ENCODE measurements at regions not wholly inside any gene's neighbourhood (a gene's known extent, or its start where the extent isn't known, plus 50 kb on each side); places are given as distances from the start of the nearest gene placed in this dataset.
"Not testable (repeated sequence)": the region's sequence is repeated elsewhere in the genome, so short reads cannot be mapped to it uniquely, and the experiment has no call there.

DNA sequence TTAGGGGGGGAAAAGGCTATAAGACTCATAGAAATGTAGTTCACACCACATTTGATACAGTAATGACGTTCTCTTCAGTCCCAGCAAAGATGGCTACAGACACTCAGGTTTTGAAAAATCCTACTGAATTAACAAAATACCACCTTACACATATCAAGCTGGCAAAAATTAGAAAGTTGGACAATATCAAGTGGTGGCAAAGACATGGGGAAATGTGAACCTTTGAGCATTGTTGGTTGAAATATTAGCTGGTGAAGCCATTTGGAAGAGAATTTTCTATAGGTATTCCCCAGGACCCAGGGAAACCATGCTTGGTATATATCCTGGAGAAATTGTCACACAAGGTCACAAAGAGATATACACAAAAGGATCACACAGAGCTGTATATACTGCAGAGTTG, 163.0 kb downstream of the ADSS2 start:
- Mint-ChIP-seq H3K9me3 (no peaks in the 10 kb centered on the region), H3K36me3 (ENCODE audit: low read depth) (no peaks in the 10 kb centered on the region), H3K27ac (no peak overlapping the region), H3K4me1 (no peaks in the 10 kb centered on the region), H3K4me3 (no peak overlapping the region), H3K27me3 (peaks cover 16% of the 10 kb centered on the region)
- no peak for ATAC-seq (replicated peaks)

DNA sequence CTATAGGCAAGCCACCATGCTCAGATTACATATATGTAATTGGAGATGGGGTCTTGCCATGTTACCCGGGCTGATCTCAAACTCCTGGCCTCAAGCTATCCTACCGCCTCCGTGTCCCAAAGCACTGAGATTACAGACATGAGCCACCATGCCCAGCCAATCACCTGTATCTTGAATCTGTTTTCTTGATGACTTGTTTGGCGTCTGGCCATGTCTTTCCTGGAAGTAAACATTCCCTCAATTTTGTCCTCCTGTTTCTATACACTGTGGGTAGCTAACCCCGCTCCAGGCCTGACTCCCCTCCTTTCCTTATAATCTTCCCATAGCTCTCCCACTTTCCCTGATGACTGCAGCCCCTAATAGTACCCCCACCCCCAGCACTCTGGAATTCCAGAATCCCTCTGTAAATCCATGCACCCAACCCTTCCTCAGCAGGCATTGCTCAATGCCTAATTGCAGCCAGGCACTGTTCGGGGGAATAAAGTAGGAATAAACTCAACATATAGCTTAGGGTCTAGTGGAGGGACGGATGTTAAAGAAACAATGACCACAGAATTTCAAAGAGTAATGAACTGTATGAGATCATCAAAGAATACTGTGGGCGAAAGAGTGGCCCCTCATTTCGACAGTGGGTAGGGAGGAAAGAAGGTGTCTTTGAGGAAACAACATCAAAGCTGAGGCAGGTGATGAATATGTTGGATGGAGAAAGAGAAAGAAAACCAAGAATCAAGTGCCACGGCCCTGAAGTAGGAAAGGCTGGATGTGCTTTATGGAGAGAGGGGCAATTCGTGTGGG, 161.5 kb downstream of the ADSS2 start:
- H3K27ac Mint-ChIP-seq, result no peak overlapping the region
- no peaks in the 10 kb centered on the region for H3K36me3 Mint-ChIP-seq (ENCODE audit: low read depth)
- no peak overlapping the region for H3K4me3 Mint-ChIP-seq
- peaks cover 14% of the 10 kb centered on the region for H3K27me3 Mint-ChIP-seq
- H3K9me3 Mint-ChIP-seq, result no peaks in the 10 kb centered on the region
- ATAC-seq (replicated peaks), result no peak
- no peaks in the 10 kb centered on the region for H3K4me1 Mint-ChIP-seq

DNA sequence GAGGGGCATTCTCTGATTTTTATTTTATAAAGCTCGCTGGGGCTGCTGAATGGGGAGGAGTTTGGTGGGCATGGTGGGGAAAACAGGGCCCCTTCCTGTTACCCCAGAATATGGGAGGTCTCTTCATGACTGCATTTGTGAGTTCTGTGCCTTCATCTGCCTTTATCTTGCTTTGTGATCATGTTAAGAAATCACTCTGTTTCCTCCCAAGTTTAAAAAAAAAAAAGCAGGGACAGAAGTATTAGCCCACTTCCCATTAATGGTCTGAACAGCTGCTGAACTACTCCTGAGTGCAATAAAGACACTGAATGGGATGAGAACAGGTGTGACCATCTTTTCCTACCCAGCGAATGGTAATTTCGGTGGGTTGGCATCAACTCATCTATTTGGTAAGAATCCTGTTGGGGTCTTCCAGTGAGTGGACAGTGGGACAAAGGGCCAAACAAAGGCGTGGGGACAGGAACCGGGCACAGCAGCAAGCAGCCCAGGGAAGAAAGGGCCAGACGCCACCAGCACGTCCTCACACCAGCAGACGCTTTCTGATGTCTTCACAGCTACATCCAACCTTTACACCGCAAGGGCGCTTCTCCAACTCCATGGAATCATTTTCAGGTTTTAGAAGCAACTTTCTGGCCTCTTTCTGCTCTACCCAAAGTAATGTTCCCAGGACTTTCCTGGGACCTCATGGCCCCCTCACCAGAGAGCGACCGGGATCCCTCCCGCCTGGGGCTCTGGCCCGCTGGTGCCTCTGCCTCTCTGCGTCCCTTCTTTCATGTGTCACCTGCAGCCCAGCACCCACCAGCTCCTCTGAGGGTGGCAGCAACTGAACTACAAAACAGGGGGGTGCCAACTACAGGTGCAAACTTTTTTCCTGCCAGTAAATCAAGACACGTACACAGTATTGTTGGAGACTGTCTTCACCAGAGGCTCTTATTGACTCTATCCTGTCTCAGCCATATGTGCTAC, 160.2 kb downstream of the ADSS2 start:
- no peak for ATAC-seq (replicated peaks)

DNA sequence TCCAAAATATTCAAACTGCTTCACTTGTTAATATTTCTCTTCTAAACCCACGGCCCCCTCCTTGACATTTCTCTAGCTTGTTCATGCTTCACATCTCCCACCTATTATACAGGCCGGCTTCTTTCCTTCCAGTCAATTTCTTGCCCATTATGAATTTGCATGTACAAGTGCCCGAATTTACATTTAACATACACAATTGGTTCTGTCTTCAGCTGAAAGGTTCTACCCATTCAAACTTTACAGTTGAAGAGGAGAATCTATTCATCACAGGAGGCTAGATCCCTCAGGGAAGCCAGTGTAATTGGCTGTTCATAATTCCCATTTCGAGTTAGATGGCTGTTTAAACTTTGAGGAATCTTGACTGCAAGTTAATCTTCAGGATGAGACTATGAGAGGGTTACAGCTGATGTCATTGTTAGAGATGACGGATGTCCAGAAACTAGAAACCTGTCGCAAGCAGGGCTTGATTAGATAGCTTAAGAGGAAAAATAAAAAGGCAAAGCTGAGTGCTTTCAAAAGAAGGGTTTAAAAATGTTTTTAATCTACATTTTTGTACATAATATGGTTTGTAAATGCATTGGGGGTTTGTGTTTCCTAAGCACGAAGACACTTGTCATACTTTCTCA, 157.0 kb downstream of the ADSS2 start:
- no peak for ATAC-seq (replicated peaks)
- H3K36me3 Mint-ChIP-seq (ENCODE audit: low read depth), result no peaks in the 10 kb centered on the region
- peaks cover 9% of the 10 kb centered on the region for H3K27me3 Mint-ChIP-seq
- peaks cover 7% of the 10 kb centered on the region for H3K4me1 Mint-ChIP-seq
- no peaks in the 10 kb centered on the region for H3K9me3 Mint-ChIP-seq
- H3K27ac Mint-ChIP-seq, result no peak overlapping the region
- no peak overlapping the region for H3K4me3 Mint-ChIP-seq

More for the DNA sequence above, 160.2 kb downstream of the ADSS2 start:
- Mint-ChIP-seq H3K9me3 (no peaks in the 10 kb centered on the region), H3K27ac (no peak overlapping the region), H3K4me1 (no peaks in the 10 kb centered on the region), H3K4me3 (no peak overlapping the region), H3K36me3 (ENCODE audit: low read depth) (no peaks in the 10 kb centered on the region), H3K27me3 (peaks cover 12% of the 10 kb centered on the region)

DNA sequence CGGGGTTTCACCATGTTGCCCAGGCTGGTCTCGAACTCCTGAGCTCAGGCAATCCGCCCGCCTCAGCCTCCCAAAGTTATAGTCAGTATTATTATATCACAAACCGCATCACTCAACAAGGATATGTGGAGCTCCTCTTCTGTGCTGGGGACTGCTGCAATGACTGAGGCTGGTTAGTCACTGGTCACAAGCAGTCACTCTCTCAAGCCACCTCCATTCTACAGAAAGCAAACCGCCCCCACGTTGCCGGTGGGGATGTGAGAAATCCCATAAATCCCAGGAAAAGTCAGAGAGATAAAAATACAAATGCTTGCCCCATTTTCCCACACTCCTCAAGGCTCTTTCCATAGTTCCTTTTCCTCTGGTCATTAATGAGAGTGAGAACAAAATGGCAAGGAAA, 155.7 kb downstream of the ADSS2 start:
- H3K36me3 Mint-ChIP-seq (ENCODE audit: low read depth), result no peaks in the 10 kb centered on the region
- peaks cover 7% of the 10 kb centered on the region for H3K4me1 Mint-ChIP-seq
- no peak for ATAC-seq (replicated peaks)
- H3K27ac Mint-ChIP-seq, result no peak overlapping the region
- no peaks in the 10 kb centered on the region for H3K9me3 Mint-ChIP-seq
- peaks cover 4% of the 10 kb centered on the region for H3K27me3 Mint-ChIP-seq
- no peak overlapping the region for H3K4me3 Mint-ChIP-seq

DNA sequence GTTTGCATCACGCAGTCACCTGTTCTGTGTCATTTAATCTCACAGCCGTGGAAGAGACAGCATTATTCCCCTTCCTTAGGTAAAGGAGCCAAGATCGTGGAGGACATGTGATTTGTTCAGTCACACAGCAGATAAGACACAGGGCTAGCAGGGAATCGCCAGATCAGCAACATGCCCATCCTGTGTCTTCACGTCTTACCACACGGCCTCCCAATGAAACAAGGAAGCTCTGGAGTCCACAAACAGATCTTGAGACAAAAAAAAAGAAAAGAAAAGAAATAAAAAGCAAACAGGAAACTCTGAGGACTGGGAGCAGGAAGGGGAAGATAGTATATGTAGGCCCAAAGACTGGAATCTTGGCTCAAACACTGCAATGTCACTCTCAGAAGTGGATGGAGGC, 155.3 kb downstream of the ADSS2 start:
- H3K9me3 Mint-ChIP-seq, result no peaks in the 10 kb centered on the region
- H3K27me3 Mint-ChIP-seq, result no peaks in the 10 kb centered on the region
- H3K4me3 Mint-ChIP-seq, result no peak overlapping the region
- ATAC-seq (replicated peaks), result no peak
- H3K36me3 Mint-ChIP-seq (ENCODE audit: low read depth), result no peaks in the 10 kb centered on the region
- H3K27ac Mint-ChIP-seq, result no peak overlapping the region
- peaks cover 7% of the 10 kb centered on the region for H3K4me1 Mint-ChIP-seq

DNA sequence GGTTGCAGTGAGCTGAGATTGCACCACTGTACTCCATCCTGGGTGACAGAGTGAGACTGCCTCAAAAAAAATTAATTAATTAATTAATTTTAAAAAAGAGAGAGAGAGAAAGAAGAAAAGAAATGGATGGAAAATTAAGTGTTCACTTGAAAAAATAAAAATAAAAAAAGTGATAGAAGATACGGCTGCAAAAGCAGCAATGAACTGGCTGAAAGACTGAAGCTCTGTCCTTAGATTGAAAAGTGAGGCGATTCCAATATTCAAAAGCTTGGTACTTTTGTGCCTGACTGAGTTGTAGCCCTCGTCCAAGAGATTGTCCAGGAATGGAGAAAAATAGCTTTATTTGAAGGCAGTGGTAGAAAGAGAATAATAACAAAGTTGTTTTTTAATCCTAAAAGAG, 154.6 kb downstream of the ADSS2 start:
- Mint-ChIP-seq H3K9me3 (no peaks in the 10 kb centered on the region), H3K4me3 (no peak overlapping the region), H3K27ac (no peak overlapping the region), H3K4me1 (peaks cover 7% of the 10 kb centered on the region), H3K27me3 (no peaks in the 10 kb centered on the region), H3K36me3 (ENCODE audit: low read depth) (no peaks in the 10 kb centered on the region)
- ATAC-seq (replicated peaks), result no peak

DNA sequence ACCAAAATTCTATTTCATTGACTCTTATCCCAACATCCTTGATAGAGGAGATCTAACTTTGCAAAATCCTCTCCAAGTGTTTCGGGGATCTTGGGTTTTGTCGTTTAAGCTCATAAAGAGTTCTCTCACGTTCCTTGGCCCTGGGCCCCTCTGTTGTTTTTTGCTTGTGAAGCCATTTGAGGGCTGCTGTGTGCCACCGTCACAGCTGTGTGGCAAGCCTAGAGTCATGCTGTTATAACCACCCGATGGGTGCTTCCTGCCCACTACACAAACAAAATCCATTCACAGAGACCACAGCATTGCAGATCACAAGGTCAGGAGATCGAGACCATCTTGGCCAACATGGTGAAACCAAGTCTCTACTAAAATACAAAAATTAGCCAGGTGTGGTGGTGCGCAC, 154.1 kb downstream of the ADSS2 start:
- H3K4me1 Mint-ChIP-seq, result peaks cover 7% of the 10 kb centered on the region
- no peaks in the 10 kb centered on the region for H3K36me3 Mint-ChIP-seq (ENCODE audit: low read depth)
- ATAC-seq (replicated peaks), result no peak
- no peaks in the 10 kb centered on the region for H3K9me3 Mint-ChIP-seq
- no peak overlapping the region for H3K27ac Mint-ChIP-seq
- H3K27me3 Mint-ChIP-seq, result no peaks in the 10 kb centered on the region
- peak overlapping the region; percentile 84 for H3K4me3 Mint-ChIP-seq

DNA sequence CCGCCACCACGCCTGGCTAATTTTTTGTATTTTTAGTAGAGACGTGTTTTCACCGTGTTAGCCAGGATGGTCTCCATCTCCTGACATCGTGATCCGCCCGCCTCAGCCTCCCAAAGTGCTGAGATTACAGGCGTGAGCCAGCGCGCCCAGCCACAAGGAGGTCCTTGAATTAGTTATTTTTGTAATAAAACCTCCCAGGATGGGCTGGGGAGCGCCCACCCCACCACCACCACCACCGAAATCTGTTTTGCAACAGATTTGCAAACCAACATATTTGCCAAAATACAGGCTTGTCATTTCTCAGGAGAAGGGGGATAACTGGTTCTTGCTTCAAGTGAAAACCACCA, 151.7 kb downstream of the ADSS2 start:
- peak overlapping the region; percentile 90 for H3K27ac Mint-ChIP-seq
- H3K4me3 Mint-ChIP-seq, result peak overlapping the region; percentile 84
- not testable (repeated sequence) for H3K9me3 Mint-ChIP-seq; H3K36me3 Mint-ChIP-seq (ENCODE audit: low read depth); ATAC-seq (replicated peaks); H3K27me3 Mint-ChIP-seq; H3K4me1 Mint-ChIP-seq

DNA sequence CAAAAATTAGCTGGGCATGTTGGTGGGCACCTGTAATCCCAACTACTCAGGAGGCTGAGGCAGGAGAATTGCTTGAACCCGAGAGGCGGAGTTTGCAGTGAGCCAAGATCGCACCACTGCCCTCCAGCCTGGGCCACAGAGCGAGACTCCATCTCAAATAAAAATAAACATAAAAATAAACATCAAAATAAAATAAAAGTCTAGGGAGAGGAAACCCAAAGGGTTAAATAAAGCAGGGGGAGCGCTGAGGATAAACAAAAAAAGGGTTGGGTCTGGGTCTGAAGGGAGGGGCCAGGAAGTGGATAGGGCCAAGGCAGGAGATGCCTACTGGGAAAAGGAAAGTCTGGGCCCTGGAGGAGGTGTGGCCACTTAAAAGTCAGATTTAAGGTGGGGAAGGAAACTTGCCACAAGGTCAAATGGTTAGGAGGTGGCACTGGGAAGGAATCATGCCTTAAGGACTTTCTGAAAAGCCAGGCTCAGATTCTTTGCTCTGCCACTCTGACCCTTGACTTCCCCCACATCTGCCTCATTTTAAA, 150.0 kb downstream of the ADSS2 start:
- no peak overlapping the region for H3K27ac Mint-ChIP-seq
- H3K4me1 Mint-ChIP-seq, result peaks cover 7% of the 10 kb centered on the region
- no peaks in the 10 kb centered on the region for H3K9me3 Mint-ChIP-seq
- H3K36me3 Mint-ChIP-seq (ENCODE audit: low read depth), result no peaks in the 10 kb centered on the region
- H3K27me3 Mint-ChIP-seq, result no peaks in the 10 kb centered on the region
- no peak overlapping the region for H3K4me3 Mint-ChIP-seq
- no peak for ATAC-seq (replicated peaks)

DNA sequence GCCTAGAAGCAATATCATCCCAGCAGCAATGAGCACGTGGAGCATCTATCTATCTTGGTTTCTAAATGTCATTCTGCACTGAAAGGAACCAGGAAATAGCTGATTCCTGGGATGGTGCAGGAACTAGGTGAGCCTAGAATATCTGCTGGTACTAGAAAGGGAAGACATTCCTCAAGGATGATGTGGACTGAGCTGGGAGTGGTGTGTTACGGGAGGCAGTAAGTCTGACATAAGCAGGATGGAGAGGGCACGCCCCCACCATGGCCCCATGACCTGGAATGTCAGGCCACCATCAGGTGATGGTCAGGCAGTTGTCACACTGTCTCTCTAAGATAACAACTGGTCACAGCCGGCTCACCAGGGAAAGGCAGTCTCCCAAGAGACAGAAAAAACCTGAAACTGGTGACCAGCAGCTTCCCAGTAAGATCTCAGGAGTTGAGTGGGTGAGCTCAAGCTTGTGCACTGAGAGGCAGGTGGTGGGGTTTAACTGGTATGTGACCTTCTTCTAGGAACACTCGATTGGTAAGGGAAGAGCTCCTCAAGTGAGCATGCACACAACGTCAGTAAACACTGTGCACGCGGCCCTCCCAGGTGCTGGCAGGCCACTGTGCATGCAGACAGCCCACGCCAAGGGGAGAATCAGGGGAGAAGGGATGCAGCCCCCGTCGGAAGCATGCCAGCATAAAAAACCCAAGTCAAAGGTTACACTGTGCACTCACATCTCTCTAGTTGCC, 148.7 kb downstream of the ADSS2 start:
- Mint-ChIP-seq H3K36me3 (ENCODE audit: low read depth) (no peaks in the 10 kb centered on the region), H3K4me1 (peaks cover 7% of the 10 kb centered on the region), H3K27ac (no peak overlapping the region), H3K27me3 (no peaks in the 10 kb centered on the region), H3K4me3 (no peak overlapping the region), H3K9me3 (no peaks in the 10 kb centered on the region)
- ATAC-seq (replicated peaks), result no peak

DNA sequence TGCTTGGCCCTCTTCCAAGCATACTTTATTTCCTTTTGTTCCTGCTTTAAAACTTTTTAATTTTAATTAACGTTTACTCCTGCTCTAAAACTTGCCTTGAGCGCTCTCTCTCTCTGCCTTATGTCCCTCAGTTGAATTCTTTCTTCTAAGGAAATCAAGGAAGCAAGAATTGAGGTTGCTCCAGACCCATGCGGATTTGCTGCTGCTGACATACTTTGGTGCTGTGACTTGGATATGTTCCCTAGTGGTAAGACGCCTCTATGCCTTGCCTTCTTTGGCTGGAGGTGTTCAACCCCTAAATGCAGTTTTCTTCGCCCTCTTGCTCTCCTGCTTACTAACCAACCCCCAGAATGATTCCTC, 148.1 kb downstream of the ADSS2 start:
- H3K4me3 Mint-ChIP-seq, result no peak overlapping the region
- H3K36me3 Mint-ChIP-seq (ENCODE audit: low read depth), result no peaks in the 10 kb centered on the region
- H3K27me3 Mint-ChIP-seq, result no peaks in the 10 kb centered on the region
- no peak overlapping the region for H3K27ac Mint-ChIP-seq
- H3K4me1 Mint-ChIP-seq, result peaks cover 7% of the 10 kb centered on the region
- ATAC-seq (replicated peaks), result no peak
- H3K9me3 Mint-ChIP-seq, result no peaks in the 10 kb centered on the region

DNA sequence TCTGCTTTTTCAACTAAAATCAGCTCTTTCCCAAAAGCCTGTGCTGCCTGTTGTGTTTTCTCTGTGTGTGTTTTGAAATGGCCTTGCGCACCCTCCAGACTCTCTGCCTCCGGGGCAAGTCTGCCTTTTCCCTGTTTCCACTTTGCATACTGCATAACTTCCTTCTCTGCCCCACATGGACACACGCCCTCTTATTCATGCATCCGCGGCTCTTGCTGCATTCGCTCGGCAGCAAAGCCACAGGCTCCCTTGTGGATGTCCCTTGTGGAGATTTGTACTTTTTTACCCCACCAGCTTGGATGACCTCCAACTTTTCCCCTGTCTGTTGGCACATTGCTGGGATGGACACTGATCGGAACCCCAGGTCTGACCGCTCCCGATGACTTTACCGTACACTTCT, 147.6 kb downstream of the ADSS2 start:
- peaks cover 5% of the 10 kb centered on the region for H3K4me1 Mint-ChIP-seq
- H3K36me3 Mint-ChIP-seq (ENCODE audit: low read depth), result no peaks in the 10 kb centered on the region
- H3K27ac Mint-ChIP-seq, result no peak overlapping the region
- ATAC-seq (replicated peaks), result no peak
- no peak overlapping the region for H3K4me3 Mint-ChIP-seq
- no peaks in the 10 kb centered on the region for H3K9me3 Mint-ChIP-seq
- H3K27me3 Mint-ChIP-seq, result no peaks in the 10 kb centered on the region

DNA sequence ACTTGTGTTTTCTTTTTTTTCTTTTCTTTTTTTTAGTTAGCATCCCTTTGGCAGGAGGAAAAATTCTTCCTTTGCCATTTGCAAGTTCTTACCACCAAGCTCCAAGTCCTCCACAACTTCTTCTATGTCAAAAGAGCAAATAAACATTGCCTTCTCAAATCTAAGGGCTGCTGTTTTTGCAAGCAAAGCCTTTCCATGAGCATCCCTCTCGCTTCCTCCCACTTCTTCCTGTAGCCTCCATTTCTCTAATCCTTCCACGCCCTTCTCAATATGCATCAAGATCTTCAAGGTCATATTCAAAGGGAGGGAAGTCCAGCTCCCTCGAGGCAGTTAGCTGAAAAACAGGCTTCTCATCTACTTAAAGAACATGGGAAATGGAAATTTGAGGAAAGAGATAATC, 147.1 kb downstream of the ADSS2 start:
- H3K27ac Mint-ChIP-seq, result no peak overlapping the region
- H3K36me3 Mint-ChIP-seq (ENCODE audit: low read depth), result no peaks in the 10 kb centered on the region
- no peaks in the 10 kb centered on the region for H3K27me3 Mint-ChIP-seq
- H3K4me1 Mint-ChIP-seq, result peaks cover under 1% of the 10 kb centered on the region
- no peak for ATAC-seq (replicated peaks)
- H3K4me3 Mint-ChIP-seq, result no peak overlapping the region
- H3K9me3 Mint-ChIP-seq, result no peaks in the 10 kb centered on the region
